ENCODE measurements at regions not wholly inside any gene's neighbourhood (a gene's known extent, or its start where the extent isn't known, plus 50 kb on each side); places are given as distances from the start of the nearest gene placed in this dataset.

DNA sequence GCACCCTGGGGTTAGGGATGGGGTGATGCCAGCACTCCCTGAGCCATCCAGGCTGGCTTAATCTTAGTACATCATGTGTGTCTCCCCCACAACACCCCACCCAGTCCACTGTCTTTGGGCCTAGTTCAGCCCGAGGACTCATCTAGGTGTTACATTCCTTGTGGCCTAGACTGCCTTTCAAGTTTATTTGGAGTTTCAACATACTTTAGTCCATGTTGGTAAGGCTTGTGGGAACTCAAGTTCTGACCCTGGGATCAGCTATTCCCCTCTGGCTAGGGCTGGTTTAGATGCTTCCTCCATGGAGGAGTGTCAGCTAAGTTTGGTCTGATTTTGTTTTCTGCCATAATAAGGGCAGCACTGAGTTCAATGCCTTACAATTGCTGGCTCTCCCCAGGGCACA is 302.4 kb downstream of the SMARCA2 start:
- DNase-seq (ENCODE audit: low spot score): no peak

DNA sequence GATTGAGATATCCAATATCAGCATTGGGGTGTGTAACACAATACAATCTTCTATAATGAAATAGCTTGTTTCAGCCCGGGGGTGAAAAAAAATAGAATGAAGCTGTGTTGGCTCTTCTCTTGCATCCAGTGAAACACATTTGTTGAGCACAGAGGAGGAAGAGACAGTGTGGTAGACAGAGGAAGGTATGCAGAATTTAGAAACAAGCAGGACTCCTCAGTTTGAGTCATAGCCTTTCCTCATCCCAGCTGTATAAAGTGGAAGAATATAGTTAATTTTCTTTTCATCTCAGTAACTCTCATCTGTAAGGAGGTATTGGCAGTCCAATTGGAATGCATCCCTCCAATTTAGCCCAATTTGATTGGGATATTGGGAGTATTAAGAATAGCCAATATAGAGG is 302.2 kb upstream of the VLDLR start:
- DNase-seq (ENCODE audit: low spot score): no peak

DNA sequence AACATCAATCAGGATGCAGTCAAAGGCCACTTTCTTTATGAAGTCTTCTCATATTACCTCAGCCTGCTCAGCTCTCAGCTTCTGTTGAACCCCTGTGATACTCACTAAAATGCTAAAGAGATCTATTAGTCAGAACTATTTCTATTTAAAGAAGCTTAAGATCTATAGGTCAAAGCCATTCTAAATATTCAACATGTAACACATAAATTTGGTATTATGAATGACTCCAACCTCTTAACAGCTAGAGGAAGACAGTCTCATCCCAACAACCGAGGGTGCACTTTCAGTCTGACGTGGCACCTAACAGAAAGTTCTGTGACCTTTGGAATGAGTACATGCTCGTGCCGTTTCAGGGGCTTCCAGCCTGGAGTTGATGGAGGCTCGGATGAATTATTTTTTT is 301.5 kb upstream of the VLDLR start:
- no peak for DNase-seq (ENCODE audit: low spot score)

- no peak for DNase-seq (ENCODE audit: low spot score)
Measured at GRCh38 chr9:2320632-2321031, 301.0 kb upstream of the VLDLR start.

- DNase-seq (ENCODE audit: low spot score): no peak
Measured at GRCh38 chr9:2321523-2322148, 300.0 kb upstream of the VLDLR start.

DNA sequence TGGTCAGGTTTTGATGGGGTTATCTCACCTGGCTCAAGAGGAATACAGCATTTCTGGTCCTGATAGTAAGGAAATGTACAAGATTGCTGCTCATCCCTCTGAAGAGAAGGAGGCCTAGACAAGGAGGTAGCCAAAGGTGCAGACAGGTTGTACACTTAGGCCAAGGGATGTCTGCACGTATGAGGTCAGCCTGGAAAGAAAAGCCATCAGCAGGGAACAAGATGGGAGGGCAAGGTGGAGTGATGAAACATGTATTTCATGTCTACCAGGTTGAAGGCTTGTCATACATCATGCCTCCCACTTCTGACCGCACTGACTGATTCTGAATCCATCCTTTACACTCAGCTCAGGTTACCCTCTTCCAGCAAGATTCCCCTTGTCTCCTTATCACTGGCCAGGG is 296.8 kb upstream of the VLDLR start:
- DNase-seq (ENCODE audit: low spot score): no peak

DNA sequence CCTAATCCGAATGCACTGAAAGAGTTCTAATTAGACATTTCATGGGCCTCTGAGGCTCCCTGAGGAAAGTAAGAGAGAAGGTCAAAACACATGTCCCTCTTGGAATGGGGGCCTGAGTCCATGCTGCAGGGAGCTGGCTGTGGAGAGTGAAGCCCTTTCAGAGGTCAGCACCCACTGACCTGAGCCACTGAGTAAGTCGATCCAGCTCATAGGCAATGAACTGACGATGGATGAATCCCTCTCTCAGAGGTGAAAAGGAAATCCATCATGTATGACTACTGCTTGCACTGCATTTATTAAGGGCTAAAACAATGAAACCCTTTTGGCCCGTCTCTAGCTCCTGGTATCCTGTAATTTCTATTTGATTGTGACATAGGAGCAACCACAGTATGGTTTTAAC is 288.9 kb upstream of the VLDLR start:
- no peak for DNase-seq (ENCODE audit: low spot score)

GRCh38 chr9:2335260-2335659 is 286.3 kb upstream of the VLDLR start:
- no peak for DNase-seq (ENCODE audit: low spot score)

- DNase-seq (ENCODE audit: low spot score): no peak
Measured at GRCh38 chr9:2336055-2336454, 285.5 kb upstream of the VLDLR start.

- no peak for DNase-seq (ENCODE audit: low spot score)
Measured at GRCh38 chr9:2337131-2337530, 284.5 kb upstream of the VLDLR start.

DNA sequence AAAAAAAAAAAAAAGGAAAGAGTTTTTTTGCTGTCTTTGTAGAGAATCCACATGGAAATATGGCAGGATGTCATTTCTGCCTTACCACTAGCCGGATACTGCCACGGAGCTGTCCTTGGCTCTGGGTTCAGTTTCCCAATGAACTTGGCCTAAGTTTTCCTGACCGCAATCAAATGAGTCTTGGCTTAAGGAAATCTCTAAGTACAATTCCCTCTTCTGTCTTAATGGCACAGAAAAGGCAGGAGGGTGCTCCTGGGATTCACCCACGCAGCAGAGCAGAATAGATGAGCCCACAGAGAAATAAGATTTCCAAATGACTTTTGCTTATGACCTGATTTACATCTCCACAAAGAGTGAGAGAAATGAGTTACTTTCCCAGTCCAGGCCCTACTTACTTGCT is 284.0 kb upstream of the VLDLR start:
- DNase-seq (ENCODE audit: low spot score): no peak

GRCh38 chr9:2338777-2339365 is 282.7 kb upstream of the VLDLR start:
- no peak for DNase-seq (ENCODE audit: low spot score)

- no peak for DNase-seq (ENCODE audit: low spot score)
Measured at GRCh38 chr9:2339416-2339815, 282.2 kb upstream of the VLDLR start.

DNA sequence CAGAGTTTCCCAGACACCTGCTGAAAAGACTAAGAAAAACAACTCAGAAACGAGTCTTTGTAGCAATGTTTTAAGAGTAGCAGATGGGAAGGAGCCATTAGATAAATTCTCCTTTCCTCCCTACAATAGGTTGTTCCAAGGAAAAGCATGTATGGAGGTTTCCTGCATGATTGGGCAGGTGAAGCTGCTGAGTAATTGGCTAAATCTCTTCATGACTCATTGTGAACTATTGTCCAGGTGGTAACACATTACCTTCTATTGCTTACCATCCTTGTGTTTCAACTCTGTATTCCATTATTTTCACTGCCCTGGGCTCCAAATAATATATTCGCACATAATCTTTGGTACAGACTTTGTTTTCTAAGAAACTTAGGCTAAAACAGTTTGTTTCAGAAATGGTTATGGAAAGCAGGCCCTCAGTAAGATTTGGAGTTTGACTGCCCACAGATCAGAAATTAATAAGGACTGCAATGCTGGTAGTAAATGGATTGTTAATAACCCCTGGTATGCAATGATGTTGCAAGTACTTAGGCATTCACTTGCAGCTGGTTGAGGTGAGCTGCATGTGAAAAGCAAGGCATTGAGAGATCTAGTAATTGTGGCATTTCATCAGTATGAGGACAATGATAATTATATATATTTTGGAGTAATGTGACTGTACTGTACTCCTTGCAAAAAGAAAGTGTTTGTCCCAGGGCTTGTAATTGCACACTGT is 281.4 kb upstream of the VLDLR start:
- DNase-seq (ENCODE audit: low spot score): no peak

DNA sequence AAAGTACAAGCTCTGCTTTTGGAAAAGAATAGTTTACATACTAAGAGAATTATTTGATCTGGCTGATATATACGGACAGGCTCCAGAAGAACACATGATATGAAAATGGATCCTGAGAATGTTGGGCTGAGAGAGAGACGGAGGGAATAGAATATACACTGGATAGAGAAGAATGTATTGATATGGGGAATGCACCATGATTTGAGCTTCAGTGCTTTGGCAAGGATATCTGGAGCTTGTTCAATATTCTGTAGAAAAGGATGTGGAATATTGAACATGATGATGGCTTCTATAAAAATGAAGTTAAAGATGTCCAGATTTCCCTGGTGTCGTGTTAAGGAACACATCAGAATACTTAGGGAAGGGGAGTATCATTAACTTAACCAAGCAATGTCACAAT is 280.5 kb upstream of the VLDLR start:
- DNase-seq (ENCODE audit: low spot score): no peak

DNA sequence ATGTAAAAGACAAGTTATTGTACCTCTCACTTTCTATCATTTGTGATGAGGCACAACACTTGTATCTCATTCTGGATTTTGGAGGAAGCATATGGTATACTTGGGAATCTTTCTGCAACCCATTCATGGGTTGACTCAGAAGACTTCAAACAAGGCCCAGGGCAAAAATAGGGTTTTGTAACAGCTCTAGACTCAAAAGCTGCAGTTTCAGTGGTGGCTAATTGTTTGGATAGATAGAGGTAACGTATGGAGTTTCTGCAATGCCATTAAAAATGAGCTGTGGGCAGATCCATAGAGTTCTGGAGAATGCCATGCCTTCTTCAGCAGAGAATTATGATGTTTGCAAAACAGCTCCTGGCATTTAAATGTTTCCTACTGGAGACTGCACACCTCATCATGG is 279.6 kb upstream of the VLDLR start:
- DNase-seq (ENCODE audit: low spot score): no peak

DNA sequence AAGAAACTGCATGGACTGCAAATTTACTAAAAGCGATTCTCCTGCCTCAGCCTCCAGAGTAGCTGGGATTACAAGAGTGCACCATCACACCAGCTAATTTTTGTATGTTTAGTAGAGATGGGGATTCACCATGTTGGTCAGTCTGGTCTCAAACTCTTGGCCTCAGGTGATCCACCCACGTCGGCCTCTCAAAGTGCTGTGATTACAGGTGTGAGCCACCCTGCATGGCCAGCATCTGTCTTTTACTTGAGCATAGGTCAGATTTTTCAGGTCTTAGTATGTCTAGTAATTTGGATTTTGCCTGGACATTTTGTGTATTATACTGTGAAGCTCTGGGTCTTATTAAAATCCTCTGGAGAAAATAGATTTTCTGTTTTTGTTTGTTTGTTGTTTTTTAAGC is 277.8 kb upstream of the VLDLR start:
- no peak for DNase-seq (ENCODE audit: low spot score)

- DNase-seq (ENCODE audit: low spot score): no peak
Measured at GRCh38 chr9:2344436-2344835, 277.2 kb upstream of the VLDLR start.

- no peak for DNase-seq (ENCODE audit: low spot score)
Measured at GRCh38 chr9:2345013-2345412, 276.6 kb upstream of the VLDLR start.

DNA sequence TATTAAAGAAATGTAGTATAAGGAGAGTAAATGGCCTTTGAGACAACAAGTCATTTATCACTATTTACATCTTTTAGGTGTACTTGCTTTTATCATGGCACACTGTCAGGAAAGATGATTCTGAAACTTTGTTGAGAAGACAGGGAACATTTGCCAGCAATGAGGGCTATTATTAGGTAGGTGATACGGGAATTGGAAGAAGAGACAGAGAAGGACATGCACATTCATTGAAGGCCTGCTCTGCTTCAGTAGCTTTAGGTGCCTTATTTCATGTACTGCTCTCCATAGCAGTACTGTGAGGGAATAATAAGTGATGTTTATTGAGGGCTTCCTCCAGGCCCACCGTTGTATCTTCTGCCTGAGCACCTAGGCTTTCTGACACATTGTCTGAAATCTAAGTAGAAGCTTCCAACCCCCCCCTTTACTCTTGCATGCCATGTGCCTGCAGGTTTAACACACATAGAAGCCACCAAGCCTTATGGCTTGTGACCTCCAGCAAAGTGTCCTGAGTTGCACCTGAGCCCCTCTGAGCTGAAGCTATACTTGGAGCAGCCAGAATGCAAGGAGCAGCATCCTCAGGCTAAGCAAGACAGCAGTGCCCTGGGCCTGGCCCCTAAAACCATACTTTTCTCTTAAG is 275.2 kb upstream of the VLDLR start:
- DNase-seq (ENCODE audit: low spot score): no peak

DNA sequence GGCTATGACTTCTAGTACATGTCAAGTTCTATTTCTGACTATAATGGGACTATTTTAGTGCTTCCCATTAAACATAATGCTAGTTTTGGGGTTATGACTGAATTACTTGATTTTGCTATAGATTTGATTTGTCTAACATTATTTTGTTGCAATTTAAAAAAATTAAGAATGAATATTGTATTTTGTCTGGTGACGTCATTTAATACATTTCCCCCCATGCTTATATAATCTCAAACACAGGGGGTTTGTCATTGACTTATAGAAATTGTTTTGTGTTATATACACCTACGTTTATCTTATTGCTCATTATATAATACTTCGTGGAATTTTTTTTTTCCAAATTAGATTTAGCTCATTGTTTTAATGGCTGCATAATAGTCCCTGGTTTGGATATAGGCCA is 270.3 kb upstream of the VLDLR start:
- DNase-seq (ENCODE audit: low spot score): no peak

- no peak for DNase-seq (ENCODE audit: low spot score)
Measured at GRCh38 chr9:2354216-2354615, 267.4 kb upstream of the VLDLR start.

Measured in AG08396 (cell line).